ENCODE measurements at regions not wholly inside any gene's neighbourhood (a gene's known extent, or its start where the extent isn't known, plus 50 kb on each side); places are given as distances from the start of the nearest gene placed in this dataset.
"Not testable (repeated sequence)": the region's sequence is repeated elsewhere in the genome, so short reads cannot be mapped to it uniquely, and the experiment has no call there.

- DNase-seq (ENCODE audit: low read depth): no peak
- H3K4me3 ChIP-seq (ENCODE audit: low read depth, low read length): no peak overlapping the region
- TF ChIP-seq CTCF (IDR thresholded peaks at IDR 0.05; ENCODE audit: insufficient read depth, low read length): no peak
These were observed 1399.1 kb upstream of the PCDH7 start for GRCh38 chr4:29320947-29321620.

- DNase-seq (ENCODE audit: low read depth): no peak
- no peak for TF ChIP-seq CTCF (IDR thresholded peaks at IDR 0.05; ENCODE audit: insufficient read depth, low read length)
- H3K4me3 ChIP-seq (ENCODE audit: low read depth, low read length): no peak overlapping the region
These were observed 1394.2 kb upstream of the PCDH7 start for GRCh38 chr4:29326004-29326403.

GRCh38 chr4:29326816-29327215, 1393.4 kb upstream of the PCDH7 start:
- DNase-seq (ENCODE audit: low read depth): no peak
- H3K4me3 ChIP-seq (ENCODE audit: low read depth, low read length): no peak overlapping the region
- TF ChIP-seq CTCF (IDR thresholded peaks at IDR 0.05; ENCODE audit: insufficient read depth, low read length): no peak

GRCh38 chr4:29336861-29337260, 1383.3 kb upstream of the PCDH7 start:
- peak; percentile 4 for DNase-seq (ENCODE audit: low read depth)
- H3K4me3 ChIP-seq (ENCODE audit: low read depth, low read length): no peak overlapping the region
- TF ChIP-seq CTCF (IDR thresholded peaks at IDR 0.05; ENCODE audit: insufficient read depth, low read length): no peak

GRCh38 chr4:29372971-29373370, 1347.2 kb upstream of the PCDH7 start:
- H3K4me3 ChIP-seq (ENCODE audit: low read depth, low read length): no peak overlapping the region
- no peak for DNase-seq (ENCODE audit: low read depth)
- no peak for TF ChIP-seq CTCF (IDR thresholded peaks at IDR 0.05; ENCODE audit: insufficient read depth, low read length)

GRCh38 chr4:29375716-29376115, 1344.5 kb upstream of the PCDH7 start:
- no peak for TF ChIP-seq CTCF (IDR thresholded peaks at IDR 0.05; ENCODE audit: insufficient read depth, low read length)
- H3K4me3 ChIP-seq (ENCODE audit: low read depth, low read length): no peak overlapping the region
- no peak for DNase-seq (ENCODE audit: low read depth)

- not testable (repeated sequence) for H3K4me3 ChIP-seq (ENCODE audit: low read depth, low read length); DNase-seq (ENCODE audit: low read depth)
These were observed 1341.9 kb upstream of the PCDH7 start for GRCh38 chr4:29378237-29378636.

Data from fibroblast of the aortic adventitia (primary cell).